Keratinocyte (primary cell): ENCODE measurements at regions not wholly inside any gene's neighbourhood (a gene's known extent, or its start where the extent isn't known, plus 50 kb on each side); places are given as distances from the start of the nearest gene placed in this dataset.

ENCODE experiments used
- DNase-seq: peaks from one replicate; pipeline ENCODE4 v3.0.0-alpha.2; 2011; ENCODE audit warnings: low read depth, missing footprints, low spot score
- FAIRE-seq: peaks from 2 replicates; lab custom pipeline; 2011; peaks lifted over from hg19 to GRCh38; lab: Jason Lieb, UNC
- H2AFZ ChIP-seq: 2 replicates; pipeline ENCODE4 v1.6.0; 2012; ENCODE audit warnings: low read length, control low read depth, inconsistent platforms; ENCODE audit not compliant: control insufficient read depth
- H3K27ac ChIP-seq: 2 replicates; pipeline ENCODE4 v1.5.1; 2011; ENCODE audit warnings: low read length; ENCODE audit not compliant: control insufficient read depth, insufficient read depth
- H3K27me3 ChIP-seq: 3 replicates; pipeline ENCODE4 v1.6.0; 2011; ENCODE audit warnings: low read length; ENCODE audit not compliant: control insufficient read depth, insufficient read depth; ENCODE audit errors: extremely low read depth
- H3K36me3 ChIP-seq, 2 experiments: 2 replicates in 1 of 2; 3 replicates in 1 of 2; pipeline ENCODE4 v1.5.1; 2011; ENCODE audit warnings: low read length in 2 of 2, mild to moderate bottlenecking in 1 of 2; ENCODE audit not compliant: control insufficient read depth in 2 of 2, insufficient read depth in 2 of 2; ENCODE audit errors: extremely low read depth in 1 of 2
- H3K4me1 ChIP-seq: 3 replicates; pipeline ENCODE4 v1.5.1; 2011; ENCODE audit warnings: low read length; ENCODE audit not compliant: control insufficient read depth, insufficient read depth; ENCODE audit errors: extremely low read depth
- H3K4me2 ChIP-seq: 3 replicates; pipeline ENCODE4 v1.6.0; 2011; ENCODE audit warnings: low read depth, low read length; ENCODE audit not compliant: control insufficient read depth, insufficient read depth; ENCODE audit errors: extremely low read depth
- H3K4me3 ChIP-seq, 3 experiments: fragments of 200-600 bp in 1 of 3; sonication (generic) in 1 of 3; 2 replicates in 2 of 3; 3 replicates in 1 of 3; pipeline ENCODE4 v1.5.1; 2011 to 2016; ENCODE audit warnings: low read length in 3 of 3, mild to moderate bottlenecking in 3 of 3, control low read depth in 2 of 3, inconsistent platforms in 1 of 3, low read depth in 1 of 3, mixed read lengths in 1 of 3, mixed run types in 1 of 3, moderate library complexity in 1 of 3; ENCODE audit not compliant: control insufficient read depth in 2 of 3, insufficient read depth in 2 of 3; ENCODE audit errors: extremely low read depth in 1 of 3
- H3K79me2 ChIP-seq: 2 replicates; pipeline ENCODE4 v1.6.0; 2012; ENCODE audit warnings: low read length; ENCODE audit not compliant: control insufficient read depth, insufficient read depth
- H3K9ac ChIP-seq: 3 replicates; pipeline ENCODE4 v1.6.0; 2011; ENCODE audit warnings: low read length; ENCODE audit not compliant: control insufficient read depth, insufficient read depth; ENCODE audit errors: extremely low read depth
- H3K9me1 ChIP-seq: 3 replicates; pipeline ENCODE4 v1.6.0; 2011; ENCODE audit warnings: low read length; ENCODE audit not compliant: control insufficient read depth, insufficient read depth; ENCODE audit errors: extremely low read depth
- H3K9me3 ChIP-seq: 2 replicates; pipeline ENCODE4 v1.5.1; 2012; ENCODE audit warnings: low read depth, low read length; ENCODE audit not compliant: control insufficient read depth
- H4K20me1 ChIP-seq: 3 replicates; pipeline ENCODE4 v1.6.0; 2011; ENCODE audit warnings: low read length; ENCODE audit not compliant: control insufficient read depth, insufficient read depth; ENCODE audit errors: extremely low read depth
- CTCF ChIP-seq, 3 experiments: IDR thresholded peaks in 1 of 3; conservative IDR thresholded peaks in 1 of 3; optimal IDR thresholded peaks in 1 of 3; 2 replicates in 2 of 3; 3 replicates in 1 of 3; pipeline versions ENCODE3 to v1.5.1; 2011; ENCODE audit warnings: low read length in 3 of 3, mild to moderate bottlenecking in 3 of 3, moderate library complexity in 2 of 3, control low read depth in 1 of 3, inconsistent platforms in 1 of 3; ENCODE audit not compliant: insufficient read depth in 2 of 3; ENCODE audit errors: extremely low read depth in 1 of 3
- EZH2 ChIP-seq: IDR thresholded peaks from one replicate; pipeline ENCODE4 v1.6.1; 2012; ENCODE audit warnings: inconsistent platforms, mild to moderate bottlenecking, low read length, moderate library complexity
- dilution Hi-C: fragments of 300-500 bp; cut with MboI; formaldehyde crosslinking; loops from one replicate; pipeline ENCODE4 v1.7.0; 2020; ENCODE audit warnings: low sequenced_read_pairs; ENCODE audit not compliant: extremely low pct_ligation_motif_present

GRCh38 chr7:46844486-46844885 is 737.4 kb downstream of the TNS3 start:
- TF ChIP-seq EZH2 (no peak), CTCF (optimal IDR thresholded peaks at IDR 0.05 in 1 of 3, IDR thresholded peaks at IDR 0.05 in 1 of 3, conservative IDR thresholded peaks at IDR 0.05 in 1 of 3; ENCODE audit: extremely low read depth in 1 of 3, insufficient read depth in 2 of 3, low read length in 3 of 3) (no peak)
- H3K9ac ChIP-seq, result no peak overlapping the region
- no peak overlapping the region for H3K27ac ChIP-seq
- no peaks in the 10 kb centered on the region for H3K4me1 ChIP-seq
- no peaks in the 10 kb centered on the region for H3K9me3 ChIP-seq
- dilution Hi-C loops, result no loop called here
- H3K4me2 ChIP-seq, result no peak overlapping the region
- H3K27me3 ChIP-seq, result no peaks in the 10 kb centered on the region
- FAIRE-seq (no peak), DNase-seq (no peak)
- no peaks in the 10 kb centered on the region for H3K9me1 ChIP-seq
- H4K20me1 ChIP-seq, result no peaks in the 10 kb centered on the region
- no peaks in the 10 kb centered on the region for H3K36me3 ChIP-seq
- no peaks in the 10 kb centered on the region for H3K79me2 ChIP-seq
- no peak overlapping the region for H2AFZ ChIP-seq
- no peak overlapping the region for H3K4me3 ChIP-seq

- Histone ChIP-seq H3K9me1 (no peaks in the 10 kb centered on the region), H3K4me3 (no peak overlapping the region), H3K36me3 (no peaks in the 10 kb centered on the region), H3K27me3 (no peaks in the 10 kb centered on the region), H3K4me1 (no peaks in the 10 kb centered on the region), H3K9me3 (no peaks in the 10 kb centered on the region), H3K79me2 (no peaks in the 10 kb centered on the region), H3K9ac (no peak overlapping the region), H3K4me2 (no peak overlapping the region), H4K20me1 (no peaks in the 10 kb centered on the region), H3K27ac (no peak overlapping the region), H2AFZ (no peak overlapping the region)
- DNase-seq (no peak), FAIRE-seq (no peak)
- TF ChIP-seq CTCF (optimal IDR thresholded peaks at IDR 0.05 in 1 of 3, IDR thresholded peaks at IDR 0.05 in 1 of 3, conservative IDR thresholded peaks at IDR 0.05 in 1 of 3; ENCODE audit: extremely low read depth in 1 of 3, insufficient read depth in 2 of 3, low read length in 3 of 3) (no peak), EZH2 (no peak)
- dilution Hi-C loops, result no loop called here
Measured at GRCh38 chr7:46841248-46841647, 740.7 kb downstream of the TNS3 start.
